ENCODE measurements at regions not wholly inside any gene's neighbourhood (a gene's known extent, or its start where the extent isn't known, plus 50 kb on each side); places are given as distances from the start of the nearest gene placed in this dataset.
"Not testable (repeated sequence)": the region's sequence is repeated elsewhere in the genome, so short reads cannot be mapped to it uniquely, and the experiment has no call there.

- WGBS, 4 donors, result 60 to 81% (median 68%) methylated on average over 2 to 3 of the region's 9 CpGs
- H3K4me3 ChIP-seq; intact Hi-C loops (cut with DNase I); H3K27me3 ChIP-seq; H3K9me3 ChIP-seq (replicated peaks in 1 of 3); H3K27ac ChIP-seq; H3K4me1 ChIP-seq (replicated peaks in 1 of 2); DNase-seq; H3K36me3 ChIP-seq (replicated peaks in 1 of 2): not testable (repeated sequence)
Observed at GRCh38 chr9:66837242-66837937, 63.1 kb upstream of the ZNF658 start.

All from adrenal gland (tissue), 9 donors.